IPS-NIHi7 (cell line): ENCODE measurements at regions not wholly inside any gene's neighbourhood (a gene's known extent, or its start where the extent isn't known, plus 50 kb on each side); places are given as distances from the start of the nearest gene placed in this dataset.
"Not testable (repeated sequence)": the region's sequence is repeated elsewhere in the genome, so short reads cannot be mapped to it uniquely, and the experiment has no call there.

Experiments
- DNase-seq: peaks from one replicate; pipeline ENCODE4 v3.0.0; 2012; ENCODE audit warnings: mixed read lengths; ENCODE audit errors: extremely low spot score

DNA sequence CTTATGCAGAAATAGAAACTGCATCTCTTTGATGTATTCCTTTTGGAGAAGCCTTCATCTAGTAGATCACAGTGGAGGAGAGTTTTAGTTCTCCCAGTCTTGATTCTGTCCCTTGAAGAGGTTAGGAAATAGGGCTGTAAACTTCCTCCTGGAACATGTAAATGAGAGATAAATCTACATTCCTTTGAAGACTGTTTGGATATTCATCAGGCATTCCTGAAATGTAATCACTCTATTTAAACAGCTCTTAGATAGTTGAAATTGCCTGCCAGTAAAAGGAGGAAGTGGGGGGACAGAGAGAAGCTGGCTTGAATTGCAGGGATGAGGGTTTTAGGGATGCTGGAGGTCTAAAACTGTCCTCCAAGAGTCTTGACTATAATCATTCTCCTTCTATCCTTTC, 254.3 kb upstream of the LRRC3B start:
- DNase-seq: peak; percentile 18

GRCh38 chr3:26369133-26369532, 253.4 kb upstream of the LRRC3B start:
- DNase-seq: peak; percentile 54

DNA sequence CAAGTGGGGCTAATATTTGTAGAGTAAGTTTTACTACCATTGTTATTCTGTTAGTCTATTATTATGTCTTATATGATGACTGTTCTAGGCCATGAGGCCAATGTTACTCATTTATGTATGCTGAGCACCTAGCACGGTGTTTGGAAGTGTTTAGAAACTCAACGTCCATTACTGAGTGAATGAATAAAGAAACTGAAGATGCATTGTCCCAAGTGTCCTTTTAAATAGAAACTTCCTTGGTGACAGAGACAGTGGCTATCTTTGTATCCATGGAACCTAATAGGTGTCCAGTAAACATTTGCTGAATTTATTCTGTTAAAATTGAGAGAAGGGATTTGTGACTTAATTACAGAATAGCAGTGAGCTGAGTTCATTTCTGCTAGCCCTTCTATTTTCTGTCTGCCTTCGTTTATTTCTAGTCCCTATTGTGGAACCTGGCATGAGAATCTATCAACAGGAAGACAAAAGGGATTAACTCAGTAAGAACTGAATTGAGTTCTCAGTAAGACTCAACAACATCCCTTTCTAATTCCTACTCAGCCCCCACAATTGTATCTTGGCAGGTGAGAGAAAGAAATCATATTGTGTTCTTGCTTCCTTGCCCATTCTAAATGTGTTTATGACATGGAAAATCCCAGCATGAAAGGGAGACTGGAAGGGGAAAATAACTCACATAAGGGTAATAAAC, 246.6 kb upstream of the LRRC3B start:
- DNase-seq: no peak

- DNase-seq: no peak
Observed at GRCh38 chr3:26381411-26381810, 241.2 kb upstream of the LRRC3B start.

GRCh38 chr3:26406636-26407035, 215.9 kb upstream of the LRRC3B start:
- DNase-seq: no peak

- DNase-seq: no peak
Observed at GRCh38 chr3:26418553-26418952, 204.0 kb upstream of the LRRC3B start.

GRCh38 chr3:26422415-26422814, 200.2 kb upstream of the LRRC3B start:
- no peak for DNase-seq

GRCh38 chr3:26425076-26425475, 197.5 kb upstream of the LRRC3B start:
- DNase-seq: no peak

- no peak for DNase-seq
Observed at GRCh38 chr3:26428992-26429391, 193.6 kb upstream of the LRRC3B start.

- DNase-seq: no peak
Observed at GRCh38 chr3:26437678-26438077, 184.9 kb upstream of the LRRC3B start.

DNA sequence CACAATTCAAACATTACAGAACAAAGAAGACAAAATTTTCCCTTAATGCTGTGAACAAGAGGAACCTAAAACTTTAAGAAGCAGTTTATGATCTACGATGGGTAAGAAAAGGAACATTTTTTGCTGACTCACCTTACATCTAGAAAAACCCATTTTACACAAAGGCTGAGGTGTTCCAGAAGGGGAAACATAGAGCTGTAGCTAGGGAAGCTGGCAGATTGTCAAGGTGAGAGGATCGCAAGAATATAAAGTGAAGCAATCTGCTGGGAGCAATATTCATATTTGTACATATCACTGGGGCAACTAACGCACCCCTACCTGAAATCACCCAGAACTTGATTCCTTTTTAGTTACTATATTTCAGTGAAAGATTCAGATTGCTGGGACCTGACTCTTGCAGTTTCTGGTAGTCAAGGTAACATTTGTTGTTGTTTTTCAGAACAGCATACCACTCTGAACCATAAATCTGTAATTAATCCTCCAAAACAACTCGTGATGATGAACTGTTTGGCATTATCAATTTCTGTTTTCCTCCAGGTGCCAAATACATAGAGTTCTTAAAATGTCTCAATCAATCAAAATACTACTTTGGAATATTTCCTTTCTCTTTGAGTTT, 184.1 kb upstream of the LRRC3B start:
- no peak for DNase-seq

DNA sequence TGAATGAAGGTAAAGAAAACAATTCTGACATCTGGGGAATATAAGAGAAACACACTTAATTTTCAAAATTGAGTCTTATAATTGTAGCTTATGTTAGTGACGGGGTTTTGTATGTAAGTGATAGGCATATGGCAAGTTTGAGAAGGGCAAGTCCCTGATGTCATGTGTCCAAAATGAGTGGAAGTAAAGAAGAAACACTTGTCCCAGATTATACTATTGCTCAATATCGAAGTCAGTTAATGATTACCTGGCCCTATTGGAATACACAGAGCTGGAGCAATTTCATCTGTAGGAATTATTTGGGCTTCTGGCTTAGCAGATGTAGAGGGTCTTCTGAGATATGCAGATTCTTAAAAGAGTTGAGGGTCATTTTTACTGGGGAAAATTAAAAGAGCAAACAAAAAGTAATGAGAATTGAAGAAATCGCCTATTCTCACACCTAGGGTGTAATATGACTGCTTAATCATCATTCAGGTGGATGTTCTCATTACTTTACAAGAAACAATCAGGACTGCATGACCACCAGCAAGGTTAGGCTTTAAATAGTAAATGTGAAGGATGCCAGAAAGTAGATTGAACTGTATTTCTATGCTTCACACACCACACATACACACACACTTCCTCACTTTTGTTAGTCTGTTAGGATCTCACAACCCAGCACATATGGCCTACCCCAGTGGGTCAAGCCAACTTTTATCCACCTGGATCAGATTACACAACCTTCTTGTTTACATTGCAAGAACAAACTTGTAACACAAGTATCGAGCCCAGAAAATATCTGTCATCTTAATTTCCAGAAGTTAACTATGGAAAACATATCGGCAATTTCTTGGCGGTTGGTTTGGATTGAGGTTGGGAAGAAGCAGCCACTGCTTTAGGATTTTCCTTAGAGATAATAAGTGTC, 183.3 kb upstream of the LRRC3B start:
- DNase-seq: no peak

GRCh38 chr3:26449996-26450395, 172.6 kb upstream of the LRRC3B start:
- DNase-seq: no peak

DNA sequence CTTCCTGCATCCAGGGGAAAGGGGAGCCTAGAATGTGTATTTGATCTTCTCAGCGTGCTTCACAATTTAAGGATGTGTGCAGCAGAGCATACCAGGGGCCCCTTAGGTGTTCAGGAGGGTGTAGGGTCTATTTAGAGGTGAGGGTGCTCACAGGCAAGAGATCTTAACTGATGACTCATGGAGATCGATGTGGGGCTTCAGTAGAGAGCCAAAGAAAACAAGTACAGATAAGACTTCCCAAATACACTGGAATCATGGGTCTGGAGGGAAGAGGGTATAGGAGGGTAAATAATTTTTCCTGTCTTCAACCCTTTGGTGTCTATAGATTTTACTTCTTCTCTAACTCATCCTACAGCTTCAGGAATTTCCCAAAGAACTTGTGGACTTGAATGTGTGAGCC, 170.2 kb upstream of the LRRC3B start:
- DNase-seq: no peak

DNA sequence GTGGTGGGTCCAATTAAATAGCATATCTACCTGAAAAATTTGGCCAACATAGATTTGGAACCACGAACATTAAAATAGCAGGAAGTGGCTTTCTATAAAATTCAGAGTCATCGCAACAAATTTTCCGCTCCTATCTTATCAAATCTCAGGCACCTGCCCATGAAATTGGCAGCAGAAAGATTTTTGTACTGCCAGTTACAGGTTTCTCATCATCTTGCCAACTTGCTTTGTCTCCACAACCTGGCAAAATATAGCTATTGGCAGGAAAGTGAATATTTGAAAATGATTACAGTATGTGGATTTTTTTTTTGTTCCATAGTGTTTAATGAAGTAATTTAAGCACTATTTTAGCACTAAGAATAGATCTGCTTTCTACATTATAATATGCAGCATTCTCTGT, 161.6 kb upstream of the LRRC3B start:
- DNase-seq: no peak

GRCh38 chr3:26472345-26472744, 150.2 kb upstream of the LRRC3B start:
- no peak for DNase-seq

DNA sequence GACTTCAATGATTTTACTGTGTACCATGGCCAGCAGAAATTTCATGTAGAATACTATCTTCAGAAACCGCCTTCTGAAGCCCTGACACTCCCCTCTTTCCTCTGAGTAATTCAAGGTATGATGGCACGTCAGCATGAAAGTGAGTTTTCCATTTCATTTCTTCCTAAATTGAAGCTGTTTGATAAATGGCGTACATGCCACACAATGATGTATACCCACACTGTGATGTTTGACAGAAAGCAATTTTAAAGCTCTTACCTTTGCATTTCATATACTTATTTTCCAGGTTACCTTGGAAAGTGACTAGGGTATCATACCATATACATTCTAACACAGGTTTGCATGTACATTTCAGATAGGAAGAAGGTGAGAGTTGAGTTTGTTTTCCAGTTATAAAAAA, 147.9 kb upstream of the LRRC3B start:
- no peak for DNase-seq

- DNase-seq: no peak
Observed at GRCh38 chr3:26480377-26480776, 142.2 kb upstream of the LRRC3B start.

GRCh38 chr3:26484140-26484539, 138.4 kb upstream of the LRRC3B start:
- DNase-seq: peak; percentile 73

GRCh38 chr3:26498271-26498670, 124.3 kb upstream of the LRRC3B start:
- no peak for DNase-seq

- no peak for DNase-seq
Observed at GRCh38 chr3:26505399-26505798, 117.2 kb upstream of the LRRC3B start.

DNA sequence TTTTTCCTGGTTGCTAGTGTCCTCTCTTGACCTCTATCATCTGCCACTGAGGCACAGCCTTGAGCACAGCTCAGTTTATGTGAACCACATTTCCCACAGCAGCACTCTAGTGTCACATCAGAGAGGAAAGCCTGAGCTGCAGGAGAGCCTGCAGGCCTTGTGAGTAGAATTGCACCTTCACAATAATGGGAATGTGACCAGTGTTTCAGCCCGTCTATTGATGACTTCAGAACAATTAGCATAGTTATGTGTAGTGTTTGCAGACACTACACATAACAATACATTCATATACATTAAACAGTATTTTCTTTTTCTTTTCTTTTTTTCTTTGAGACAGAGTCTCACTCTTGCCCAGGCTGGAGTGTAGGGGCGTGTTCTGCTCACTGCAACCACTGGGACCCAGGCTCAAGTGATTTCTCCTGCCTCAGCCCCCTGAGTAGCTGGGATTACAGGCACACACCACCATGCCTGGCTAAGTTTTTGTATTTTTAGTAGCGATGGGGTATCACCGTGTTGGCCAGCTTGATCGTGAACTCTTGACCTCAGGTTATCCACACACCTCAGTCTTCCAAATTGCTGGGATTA, 108.0 kb upstream of the LRRC3B start:
- not testable (repeated sequence) for DNase-seq
